ENCODE measurements at regions not wholly inside any gene's neighbourhood (a gene's known extent, or its start where the extent isn't known, plus 50 kb on each side); places are given as distances from the start of the nearest gene placed in this dataset.

DNA sequence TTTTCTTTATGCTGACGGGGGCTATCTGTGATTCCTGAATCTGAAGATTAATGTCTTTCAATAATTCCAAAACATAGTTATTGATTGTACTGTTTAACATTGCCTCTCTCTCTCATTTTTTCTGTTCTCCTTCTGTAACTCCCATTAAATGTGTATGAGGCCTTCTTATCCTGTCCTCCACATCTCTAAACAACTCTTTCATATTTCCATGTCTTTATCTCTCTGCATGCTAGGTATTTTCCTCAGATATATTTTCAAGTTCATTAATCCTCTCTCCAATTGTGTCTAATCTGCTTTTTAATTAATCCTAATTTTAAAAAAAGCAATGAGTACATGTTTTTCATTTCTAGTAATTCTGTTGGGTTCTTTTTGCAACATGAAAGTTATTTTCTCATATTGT lies 173.2 kb downstream of the TLE3 start:
- TF ChIP-seq, protein P1, sequence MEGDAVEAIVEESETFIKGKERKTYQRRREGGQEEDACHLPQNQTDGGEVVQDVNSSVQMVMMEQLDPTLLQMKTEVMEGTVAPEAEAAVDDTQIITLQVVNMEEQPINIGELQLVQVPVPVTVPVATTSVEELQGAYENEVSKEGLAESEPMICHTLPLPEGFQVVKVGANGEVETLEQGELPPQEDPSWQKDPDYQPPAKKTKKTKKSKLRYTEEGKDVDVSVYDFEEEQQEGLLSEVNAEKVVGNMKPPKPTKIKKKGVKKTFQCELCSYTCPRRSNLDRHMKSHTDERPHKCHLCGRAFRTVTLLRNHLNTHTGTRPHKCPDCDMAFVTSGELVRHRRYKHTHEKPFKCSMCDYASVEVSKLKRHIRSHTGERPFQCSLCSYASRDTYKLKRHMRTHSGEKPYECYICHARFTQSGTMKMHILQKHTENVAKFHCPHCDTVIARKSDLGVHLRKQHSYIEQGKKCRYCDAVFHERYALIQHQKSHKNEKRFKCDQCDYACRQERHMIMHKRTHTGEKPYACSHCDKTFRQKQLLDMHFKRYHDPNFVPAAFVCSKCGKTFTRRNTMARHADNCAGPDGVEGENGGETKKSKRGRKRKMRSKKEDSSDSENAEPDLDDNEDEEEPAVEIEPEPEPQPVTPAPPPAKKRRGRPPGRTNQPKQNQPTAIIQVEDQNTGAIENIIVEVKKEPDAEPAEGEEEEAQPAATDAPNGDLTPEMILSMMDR (IDR thresholded peaks at IDR 0.05) = no peak
- no peak for TF ChIP-seq ZFX (IDR thresholded peaks at IDR 0.05; ENCODE audit: borderline replicate concordance)

Measured in 22Rv1 (cell line).